GM12878 (cell line): ENCODE measurements at regions not wholly inside any gene's neighbourhood (a gene's known extent, or its start where the extent isn't known, plus 50 kb on each side); places are given as distances from the start of the nearest gene placed in this dataset.

ENCODE experiments used
- ATAC-seq: fragments of 200-7000 bp; cut with Tn5 transposase; 3 replicates; pipeline ENCODE4 v1.9.1; 2020; ENCODE audit warnings: mild to moderate bottlenecking, moderate library complexity
- BruUV-seq: library from RNA; stranded (reverse); fragments of 400-500 nt; replicated peaks from 2 replicates; lab custom pipeline; 2021; lab: Mats Ljungman, UMichigan
- CTCF ChIA-PET: fragments of 300-600 bp; sonication (Branson Sonifier 250); formaldehyde crosslinking; extraction: SDS; loops from one replicate; lab custom pipeline; 2021; ENCODE audit warnings: inconsistent platforms; lab: Yijun Ruan, JAX
- POLR2A ChIA-PET: fragments of 350-600 bp; formaldehyde crosslinking; extraction: SDS; loops from one replicate; lab custom pipeline; 2021; ENCODE audit warnings: inconsistent platforms; lab: Charles Lee
- RAD21 ChIA-PET: fragments of 300-600 bp; sonication (Branson Sonifier 250); formaldehyde crosslinking; loops from one replicate; lab custom pipeline; 2023; ENCODE audit warnings: antibody characterized with exemption; ENCODE audit not compliant: unreplicated experiment; lab: Charles Lee
- SMC1A ChIA-PET: fragments of 300-600 bp; sonication (Branson Sonifier 250); formaldehyde crosslinking; loops from one replicate; lab custom pipeline; 2023; ENCODE audit not compliant: unreplicated experiment, uncharacterized antibody; lab: Charles Lee
- DNase-seq: peaks from one replicate; pipeline ENCODE4 v3.0.0-alpha.2; 2011; ENCODE audit warnings: low read depth, low spot score
- FAIRE-seq: peaks from 3 replicates; lab custom pipeline; 2011; peaks lifted over from hg19 to GRCh38; lab: Jason Lieb, UNC
- H2AFZ ChIP-seq: 2 replicates; pipeline ENCODE4 v1.6.0; 2011; ENCODE audit warnings: low read depth, low read length, control low read depth; ENCODE audit not compliant: control insufficient read depth
- H3K27ac ChIP-seq: 2 replicates; pipeline ENCODE4 v1.5.1; 2011; ENCODE audit warnings: control low read depth; ENCODE audit not compliant: control insufficient read depth, insufficient read depth
- H3K27me3 ChIP-seq, 2 experiments: replicated peaks in 1 of 2; 2 replicates each; pipeline versions ENCODE4 v1.6.0 to v1.6.1; 2011; ENCODE audit warnings: low read length in 1 of 2; ENCODE audit not compliant: control insufficient read depth in 2 of 2, insufficient read depth in 2 of 2
- H3K36me3 ChIP-seq, 2 experiments: 2 replicates each; pipeline ENCODE4 v1.5.1; 2011; ENCODE audit warnings: low read length in 1 of 2; ENCODE audit not compliant: control insufficient read depth in 2 of 2, insufficient read depth in 2 of 2
- H3K4me1 ChIP-seq: 2 replicates; pipeline ENCODE4 v1.6.1; 2011; ENCODE audit warnings: mild to moderate bottlenecking, low read length, moderate library complexity, mixed read lengths; ENCODE audit not compliant: control insufficient read depth, insufficient read depth
- H3K4me2 ChIP-seq: 2 replicates; pipeline ENCODE4 v1.6.0; 2011; ENCODE audit warnings: control low read depth; ENCODE audit not compliant: control insufficient read depth, insufficient read depth
- H3K4me3 ChIP-seq: fragments of 200-600 bp; sonication (generic); 2 replicates; pipeline ENCODE4 v1.5.1; 2016
- H3K79me2 ChIP-seq: 2 replicates; pipeline ENCODE4 v1.6.0; 2011; ENCODE audit warnings: low read length; ENCODE audit not compliant: control insufficient read depth, insufficient read depth
- H3K9ac ChIP-seq: 2 replicates; pipeline ENCODE4 v1.8.0; 2011; ENCODE audit warnings: low read length, control low read depth, mixed read lengths; ENCODE audit not compliant: control insufficient read depth, insufficient read depth
- H3K9me3 ChIP-seq: replicated peaks from 3 replicates; pipeline ENCODE4 v1.5.1; 2011; ENCODE audit warnings: mild to moderate bottlenecking, low read length; ENCODE audit not compliant: control insufficient read depth, insufficient read depth
- H4K20me1 ChIP-seq: 2 replicates; pipeline ENCODE4 v1.6.0; 2011; ENCODE audit not compliant: control insufficient read depth, insufficient read depth
- BACH1 ChIP-seq: fragments of 450-650 bp; IDR thresholded peaks from 2 replicates; pipeline ENCODE4 v1.6.1; 2017; ENCODE audit warnings: mild to moderate bottlenecking, borderline replicate concordance
- ETV6 ChIP-seq, 2 experiments: fragments of 450-650 bp in 1 of 2; IDR thresholded peaks in 1 of 2; conservative IDR thresholded peaks in 1 of 2; 2 replicates each; pipeline ENCODE4 v1.6.1; 2014; ENCODE audit warnings: antibody characterized with exemption in 1 of 2, borderline replicate concordance in 1 of 2, low read depth in 1 of 2, mild to moderate bottlenecking in 1 of 2, moderate library complexity in 1 of 2
- IRF5 ChIP-seq: fragments of 450-650 bp; IDR thresholded peaks from 2 replicates; pipeline ENCODE4 v1.6.1; 2017; ENCODE audit warnings: borderline replicate concordance
- NFIC ChIP-seq: IDR thresholded peaks from 2 replicates; pipeline ENCODE4 v1.6.1; 2012; ENCODE audit warnings: low read depth, mild to moderate bottlenecking, inconsistent platforms, low read length, moderate library complexity
- NFXL1 ChIP-seq: fragments of 450-650 bp; IDR thresholded peaks from 2 replicates; pipeline ENCODE4 v1.6.1; 2017; ENCODE audit warnings: antibody characterized with exemption, mild to moderate bottlenecking, borderline replicate concordance
- RAD21 ChIP-seq: IDR thresholded peaks from 2 replicates; pipeline ENCODE4 v1.6.1; 2011; ENCODE audit warnings: mild to moderate bottlenecking, low read depth, low read length, moderate library complexity; ENCODE audit not compliant: insufficient read depth
- TARDBP ChIP-seq: IDR thresholded peaks from 2 replicates; pipeline ENCODE4 v1.6.1; 2016; ENCODE audit warnings: borderline replicate concordance
- TCF7 ChIP-seq: IDR thresholded peaks from 2 replicates; pipeline ENCODE4 v1.6.1; 2014; ENCODE audit warnings: antibody characterized with exemption, borderline replicate concordance
- ZBTB40 ChIP-seq: fragments of 450-650 bp; IDR thresholded peaks from 2 replicates; pipeline ENCODE4 v1.6.1; 2016; ENCODE audit warnings: mild to moderate bottlenecking, moderate library complexity, borderline replicate concordance
- WGBS: methylation state at CpG from one replicate; pipeline ENCODE4 v1.1.6; 2016; ENCODE audit warnings: low lambda C conversion rate; ENCODE audit not compliant: insufficient replicate concordance, insufficient coverage; ENCODE audit errors: missing lambda C conversion rate; 5-methylcytosine and 5-hydroxymethylcytosine counted together
- in situ Hi-C: fragments of 300-500 bp; cut with MboI; formaldehyde crosslinking; loops from 9 replicates; pipeline ENCODE4 v1.14.3; 2018; ENCODE audit warnings: mixed read lengths
- intact Hi-C: fragments of 100-400 bp; cut with micrococcal nuclease; formaldehyde crosslinking; loops from one replicate; pipeline ENCODE4 v1.14.2; 2022; ENCODE audit not compliant: unreplicated experiment

DNA sequence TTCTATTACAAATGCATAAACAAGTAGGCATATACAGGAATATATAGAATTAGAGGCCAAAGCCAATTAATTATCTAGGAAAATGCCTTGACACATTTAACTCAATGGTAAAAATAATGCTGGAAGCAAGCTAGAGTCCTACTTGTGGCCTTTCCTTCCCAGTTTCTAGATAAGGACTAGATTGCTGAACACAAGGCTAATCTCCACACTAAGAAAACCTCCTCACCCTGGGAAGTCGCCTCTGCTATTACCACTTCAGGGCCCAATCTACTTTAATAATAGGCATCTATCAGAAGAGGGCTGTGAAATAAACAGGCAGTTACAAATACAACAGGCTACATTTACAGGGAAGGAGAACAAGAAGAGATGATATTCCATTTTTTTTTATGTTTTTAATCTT, 80.5 kb upstream of the PRICKLE2 start:
- Histone ChIP-seq H3K36me3 (no peaks in the 10 kb centered on the region), H3K9me3 (no peaks in the 10 kb centered on the region), H3K4me1 (no peaks in the 10 kb centered on the region), H3K79me2 (no peaks in the 10 kb centered on the region), H3K4me3 (no peak overlapping the region), H3K27me3 (no peaks in the 10 kb centered on the region), H3K4me2 (no peak overlapping the region), H3K9ac (no peak overlapping the region)
- in situ Hi-C loops (no loop called here), intact Hi-C loops (no loop called here)
- ChIA-PET RAD21 (interaction anchor here (1.0 kb wide), 1 partner anchor 80 kb away, joined by 3 read pairs; the partner anchor contains the start of gene PRICKLE2), POLR2A (interaction anchor here (1.0 kb wide), 1 partner anchor 10 kb away, joined by 3 read pairs; no protein-coding TSS in a partner anchor)
- whole genome bisulfite sequencing, result 75% methylated on average over 1 of the region's 1 CpG
- no TSS peak for BruUV-seq
- no peak for FAIRE-seq
- TF ChIP-seq RAD21, result no peak
- TF ChIP-seq TCF7, result no peak
- TF ChIP-seq ETV6 (conservative IDR thresholded peaks at IDR 0.05 in 1 of 2, IDR thresholded peaks at IDR 0.05 in 1 of 2; ENCODE audit: borderline replicate concordance in 1 of 2, low read depth in 1 of 2), result 0 out of 4 replicates have a peak, but pooled peaks of 1 of the 2 experiments have one; percentile 53
- TF ChIP-seq, all 136 proteins: peak for 1
- ChIA-PET CTCF (interaction anchor here (1.3 to 2.3 kb wide), 2 partner anchors 10 to 23 kb away, joined by 3 to 8 read pairs; no protein-coding TSS in a partner anchor), SMC1A (interaction anchor here (0.7 to 4.0 kb wide), 5 partner anchors 9 to 60 kb away, joined by 3 to 29 read pairs (median 6); no protein-coding TSS in a partner anchor)
- no peak overlapping the region for H3K27ac ChIP-seq
- H4K20me1 ChIP-seq, result no peaks in the 10 kb centered on the region
- DNase-seq (no peak), ATAC-seq (no peak)
- no peak overlapping the region for H2AFZ ChIP-seq

GRCh38 chr3:64304828-64305410, 79.7 kb upstream of the PRICKLE2 start:
- RAD21 ChIA-PET, result interaction anchor here (0.7 to 1.6 kb wide), 4 partner anchors 30 to 179 kb away, joined by 3 read pairs; partner anchors contain the start of gene PRICKLE2
- Histone ChIP-seq H4K20me1 (no peaks in the 10 kb centered on the region), H2AFZ (no peak overlapping the region), H3K4me3 (no peak overlapping the region), H3K4me2 (no peak overlapping the region), H3K27me3 (no peaks in the 10 kb centered on the region), H3K9me3 (no peaks in the 10 kb centered on the region), H3K4me1 (no peaks in the 10 kb centered on the region), H3K27ac (no peak overlapping the region), H3K79me2 (no peaks in the 10 kb centered on the region), H3K9ac (no peak overlapping the region), H3K36me3 (no peaks in the 10 kb centered on the region)
- CTCF ChIA-PET, result interaction anchor here (2.1 to 2.3 kb wide), 2 partner anchors 9 to 80 kb away, joined by 8 read pairs; partner anchors contain the start of gene PRICKLE2
- BruUV-seq, result no TSS peak
- SMC1A ChIA-PET, result interaction anchor here (1.1 to 4.0 kb wide), 6 partner anchors 9 to 59 kb away, joined by 3 to 29 read pairs (median 6); no protein-coding TSS in a partner anchor
- ATAC-seq (no peak), FAIRE-seq (no peak), DNase-seq (no peak)
- in situ Hi-C loops, result no loop called here
- intact Hi-C loops, result no loop called here
- no peak for TF ChIP-seq ZBTB40
- TF ChIP-seq RAD21, result no peak
- no peak for TF ChIP-seq IRF5
- no peak for TF ChIP-seq BACH1
- no peak for TF ChIP-seq NFXL1
- TF ChIP-seq TARDBP, result no peak
- TF ChIP-seq NFIC, result no peak
- POLR2A ChIA-PET, result interaction anchor here (0.5 to 1.0 kb wide), 2 partner anchors 9 to 134 kb away, joined by 3 to 6 read pairs; no protein-coding TSS in a partner anchor
- WGBS, result 34% methylated on average over 8 of the region's 8 CpGs
